GM21717 (cell line): ENCODE measurements at regions not wholly inside any gene's neighbourhood (a gene's known extent, or its start where the extent isn't known, plus 50 kb on each side); places are given as distances from the start of the nearest gene placed in this dataset.
"Not testable (repeated sequence)": the region's sequence is repeated elsewhere in the genome, so short reads cannot be mapped to it uniquely, and the experiment has no call there.

Source experiments
- ATAC-seq: cut with Tn5 transposase; IDR thresholded peaks from one replicate; pipeline ENCODE4 v1.9.1; 2021; ENCODE audit warnings: mild to moderate bottlenecking, moderate library complexity; ENCODE audit not compliant: unreplicated experiment

DNA sequence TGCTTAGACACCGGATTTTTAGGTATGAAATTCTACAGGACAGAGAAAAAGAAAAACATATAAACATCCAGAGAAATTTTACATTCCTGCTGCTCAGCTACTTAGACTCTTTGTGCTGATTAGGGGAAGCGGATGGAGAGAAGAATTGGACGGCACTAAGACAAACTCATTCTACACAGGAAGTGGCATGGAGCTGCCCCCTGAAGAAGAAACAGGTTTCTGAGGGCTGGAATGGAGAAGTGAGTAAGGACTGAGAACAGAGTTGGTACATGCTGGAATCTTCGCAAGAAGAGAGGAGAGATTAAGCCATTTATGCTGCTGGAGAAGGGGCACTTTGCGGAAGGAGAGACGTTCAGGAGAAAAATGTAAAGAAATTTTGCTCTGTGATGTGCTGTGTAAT, 253.0 kb upstream of the ERBB4 start:
- ATAC-seq, result no peak

DNA sequence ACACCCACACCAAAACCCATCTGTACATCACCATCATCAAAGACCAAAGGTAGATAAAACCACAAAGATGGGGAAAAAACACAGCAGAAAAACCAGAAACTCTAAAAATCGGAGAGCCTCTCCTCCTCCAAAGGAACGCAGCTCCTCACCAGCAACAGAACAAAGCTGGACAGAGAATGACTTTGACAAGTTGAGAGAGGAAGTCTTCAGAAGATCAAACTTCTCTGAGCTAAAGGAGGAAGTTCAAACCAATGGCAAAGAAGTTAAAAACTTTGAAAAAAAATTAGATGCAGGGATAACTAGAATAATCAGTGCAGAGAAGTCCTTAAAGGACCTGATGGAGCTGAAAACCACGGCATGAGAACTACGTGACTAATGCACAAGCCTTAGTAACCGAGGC, 247.5 kb upstream of the ERBB4 start:
- ATAC-seq, result not testable (repeated sequence)

DNA sequence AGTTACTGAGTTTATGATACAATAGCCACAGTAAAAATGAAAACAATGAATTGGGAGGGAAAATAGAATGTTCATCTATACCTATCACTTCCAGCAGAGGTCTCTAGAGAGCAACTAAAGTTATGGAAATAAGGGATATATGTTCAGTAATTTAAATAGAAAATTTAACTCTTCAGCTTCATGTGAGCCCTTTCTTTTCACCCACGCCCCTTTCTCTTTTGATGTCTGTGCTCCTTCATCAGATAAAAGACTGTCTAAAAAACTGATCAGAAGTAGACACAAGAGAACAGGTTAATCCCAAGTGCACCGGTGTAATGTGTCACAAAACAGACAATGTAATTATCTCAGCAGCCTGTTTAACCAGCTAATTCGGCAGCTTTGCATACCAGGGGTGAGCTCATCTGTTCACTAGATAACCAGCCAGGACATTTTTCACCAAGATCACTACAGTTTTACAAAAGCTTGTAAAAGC, 238.5 kb upstream of the ERBB4 start:
- peak; percentile 82 for ATAC-seq

DNA sequence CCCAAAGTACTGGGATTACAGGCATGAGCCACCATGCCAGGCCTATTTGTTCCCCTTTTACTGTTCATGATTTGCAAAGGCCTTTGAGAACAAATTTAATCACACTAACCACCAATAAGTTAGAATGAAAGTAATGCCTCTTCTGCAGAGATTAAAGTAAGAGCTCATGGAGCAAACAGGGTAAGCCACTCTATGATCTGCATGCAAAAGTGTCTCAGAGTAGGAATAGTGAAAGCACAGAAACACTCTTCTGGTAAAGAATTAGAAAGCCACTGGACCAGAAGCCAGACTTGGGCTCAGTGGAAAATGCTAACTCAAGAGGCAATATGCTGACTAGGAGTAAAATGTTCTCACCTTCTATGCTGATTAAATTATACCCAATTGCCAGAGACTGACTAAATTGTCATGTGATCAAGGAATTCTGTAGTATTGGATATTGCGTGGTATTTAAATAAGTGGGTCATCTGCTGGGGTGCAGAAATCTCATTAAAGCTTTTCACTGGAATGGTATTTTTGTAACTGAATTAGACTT, 235.3 kb upstream of the ERBB4 start:
- ATAC-seq, result no peak

- no peak for ATAC-seq
Observed at GRCh38 chr2:212770240-212770639, 231.6 kb upstream of the ERBB4 start.

GRCh38 chr2:212766921-212767320, 228.3 kb upstream of the ERBB4 start:
- ATAC-seq, result no peak

DNA sequence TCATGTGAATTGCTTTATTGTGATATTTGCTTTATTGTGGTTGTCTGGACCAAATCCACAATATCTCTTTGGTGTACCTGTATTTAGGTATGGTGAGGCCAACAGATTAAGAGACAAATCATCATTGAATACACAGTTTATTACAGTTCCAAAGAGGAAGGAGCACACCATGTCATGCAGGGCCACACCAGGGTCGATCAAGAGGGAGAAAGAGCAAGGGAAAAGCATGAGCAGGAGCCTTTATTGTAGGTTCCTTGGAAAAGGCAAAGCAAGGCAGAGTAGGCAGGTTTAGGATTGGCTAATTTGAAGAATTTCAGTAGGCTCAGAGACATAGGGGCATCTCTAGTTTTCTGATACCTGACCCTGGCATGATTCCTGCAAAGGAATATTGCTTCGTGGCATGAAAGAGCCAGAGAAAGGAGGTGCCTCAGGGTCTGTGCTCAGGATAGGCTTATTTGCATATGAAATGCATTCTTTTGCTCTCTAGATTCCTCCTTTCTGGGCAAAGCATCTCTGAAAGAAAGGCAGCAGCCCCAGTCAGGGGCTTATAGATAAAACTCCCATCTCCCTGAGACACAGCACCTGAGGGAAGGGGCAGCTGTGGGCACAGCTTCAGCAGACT, 214.2 kb upstream of the ERBB4 start:
- no peak for ATAC-seq

DNA sequence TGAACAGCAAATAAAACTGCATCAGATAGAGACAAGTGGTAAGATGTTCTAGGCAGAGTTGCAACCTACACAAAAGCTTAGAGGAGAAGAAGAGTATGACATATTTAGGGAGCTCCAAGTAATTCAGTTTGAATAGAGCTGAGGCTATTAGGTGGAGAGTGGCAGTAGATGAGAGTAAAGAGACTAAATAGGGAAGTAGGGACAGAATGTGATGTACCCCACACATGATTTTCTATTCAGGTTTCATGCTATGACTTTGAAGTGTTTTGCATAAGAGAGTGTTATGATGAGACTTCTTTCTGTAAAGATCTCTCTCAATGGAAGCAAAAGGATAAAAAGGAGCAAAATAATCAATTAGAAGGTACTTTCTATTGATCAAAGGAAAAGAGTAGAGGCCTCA, 206.8 kb upstream of the ERBB4 start:
- peak; percentile 91 for ATAC-seq

- no peak for ATAC-seq
Observed at GRCh38 chr2:212737392-212738172, 199.0 kb upstream of the ERBB4 start.

GRCh38 chr2:212736385-212736726, 197.8 kb upstream of the ERBB4 start:
- no peak for ATAC-seq

- ATAC-seq, result no peak
Observed at GRCh38 chr2:212733273-212733672, 194.7 kb upstream of the ERBB4 start.

DNA sequence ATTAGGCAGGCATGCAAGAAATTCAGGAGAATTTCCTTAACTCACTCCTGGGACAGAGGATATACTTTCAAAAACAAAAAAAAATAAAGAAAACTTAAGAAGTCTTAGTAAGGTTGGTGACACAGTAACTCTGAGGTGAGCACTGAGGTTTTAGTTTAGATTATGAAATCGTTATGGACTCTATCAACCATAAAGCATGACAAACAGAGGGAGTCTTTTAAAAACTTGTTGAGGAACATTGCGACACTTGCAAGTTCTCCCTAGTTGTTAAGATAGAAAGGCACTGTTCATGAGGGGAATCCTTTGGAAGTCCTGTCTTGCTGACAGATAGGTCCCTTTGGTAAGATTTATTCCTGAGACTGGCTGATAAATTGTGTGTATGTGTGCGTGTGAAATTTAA, 194.3 kb upstream of the ERBB4 start:
- no peak for ATAC-seq

DNA sequence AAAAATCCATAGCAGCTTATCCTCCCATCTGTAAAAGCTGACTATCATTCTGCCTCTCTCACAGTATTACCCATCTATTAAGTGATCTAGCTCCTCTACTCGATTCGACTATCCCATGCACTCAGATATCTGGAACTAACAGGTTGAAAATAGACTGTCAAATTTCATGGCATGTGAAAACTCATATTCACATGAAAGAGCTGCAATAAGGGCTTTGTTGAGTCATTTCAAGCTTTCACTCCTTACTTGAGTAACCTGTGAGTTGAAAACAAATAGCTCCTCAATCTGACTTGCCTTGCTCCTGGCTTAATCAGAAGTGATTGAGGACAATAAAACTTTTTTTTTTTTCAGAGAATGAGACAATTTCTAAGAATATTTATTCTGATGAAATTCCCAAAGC, 192.4 kb upstream of the ERBB4 start:
- ATAC-seq, result peak; percentile 94

- no peak for ATAC-seq
Observed at GRCh38 chr2:212728717-212729116, 190.1 kb upstream of the ERBB4 start.

DNA sequence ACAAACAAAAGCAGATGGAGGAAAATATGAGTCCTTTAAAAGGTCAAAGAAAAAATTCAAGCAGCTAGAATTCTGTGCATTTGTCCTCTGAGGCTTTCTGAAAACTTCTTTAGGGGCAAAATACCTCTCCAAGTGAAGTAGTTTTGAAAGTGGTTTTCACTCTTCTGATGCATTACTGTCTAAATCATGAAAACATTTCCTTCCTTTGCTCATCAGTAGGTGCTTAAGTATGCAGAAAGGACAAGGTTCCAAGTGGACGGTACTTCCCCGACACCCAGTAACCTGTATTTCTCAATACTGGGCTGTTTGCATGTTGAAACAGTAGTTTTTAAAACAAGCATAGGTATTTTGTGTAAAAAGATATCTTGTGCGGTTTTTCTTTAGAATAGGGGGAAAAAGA, 189.1 kb upstream of the ERBB4 start:
- ATAC-seq, result peak; percentile 36

GRCh38 chr2:212726403-212726802, 187.8 kb upstream of the ERBB4 start:
- ATAC-seq, result no peak

DNA sequence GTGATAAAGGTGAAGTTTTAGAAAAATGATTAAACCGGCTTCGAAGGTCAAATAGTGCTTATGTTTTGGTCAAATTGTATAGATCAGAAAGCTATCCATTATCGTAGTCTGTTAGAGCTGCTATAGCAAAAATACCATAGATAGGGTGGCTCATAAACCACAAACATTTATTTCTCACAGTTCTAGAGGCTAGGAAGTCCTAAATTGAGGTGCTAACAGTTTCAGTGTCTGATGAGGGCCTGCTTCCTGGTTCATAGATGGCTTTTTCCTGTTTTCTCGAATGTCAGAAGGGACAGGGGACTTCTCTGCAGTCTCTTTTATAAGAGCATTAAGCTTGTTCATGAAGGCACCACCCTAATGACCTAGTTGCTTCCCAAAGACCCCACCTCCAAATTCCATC, 186.6 kb upstream of the ERBB4 start:
- no peak for ATAC-seq

DNA sequence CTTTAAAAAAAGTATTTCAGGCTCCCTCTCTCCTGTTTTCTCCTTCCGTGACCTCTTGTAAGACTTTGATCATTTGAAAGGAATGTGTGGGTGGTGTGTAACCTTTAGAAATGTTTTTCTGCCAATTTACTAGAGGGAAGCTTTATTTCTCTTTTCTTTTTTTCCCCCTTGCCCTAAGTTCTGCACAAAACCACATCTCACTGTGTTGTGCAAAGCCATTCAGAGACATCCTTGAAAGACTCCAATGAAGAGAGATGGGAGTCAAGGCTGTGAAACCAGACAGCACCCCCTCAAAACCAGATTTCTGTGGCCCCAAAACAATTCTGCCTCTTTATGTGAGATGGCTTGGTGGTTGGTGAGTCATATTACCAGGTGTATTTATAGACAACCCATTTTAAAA, 184.6 kb upstream of the ERBB4 start:
- ATAC-seq, result no peak

- no peak for ATAC-seq
Observed at GRCh38 chr2:212722046-212722445, 183.4 kb upstream of the ERBB4 start.

DNA sequence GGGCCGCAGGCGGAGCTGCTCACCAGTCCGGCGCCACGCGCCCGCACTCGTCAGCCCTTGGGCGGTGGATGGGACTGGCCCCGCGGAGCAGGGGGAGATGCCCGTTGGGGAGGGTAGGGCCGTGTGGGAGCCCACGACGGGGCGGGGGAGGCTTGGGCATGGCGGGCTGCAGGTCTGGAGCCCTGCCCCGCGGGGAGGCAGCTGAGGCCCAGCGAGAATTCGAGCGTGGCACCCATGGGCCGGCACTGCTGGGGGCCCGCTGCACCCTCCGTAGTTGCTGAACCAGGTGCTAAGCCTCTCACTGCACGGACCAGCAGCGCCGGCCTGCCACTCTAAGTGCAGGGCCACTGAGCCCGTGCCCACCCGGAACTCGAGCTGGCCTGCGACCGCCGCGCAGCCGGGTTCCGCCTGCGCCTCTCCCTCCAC, 182.4 kb upstream of the ERBB4 start:
- no peak for ATAC-seq

- not testable (repeated sequence) for ATAC-seq
Observed at GRCh38 chr2:212715411-212715810, 176.8 kb upstream of the ERBB4 start.

DNA sequence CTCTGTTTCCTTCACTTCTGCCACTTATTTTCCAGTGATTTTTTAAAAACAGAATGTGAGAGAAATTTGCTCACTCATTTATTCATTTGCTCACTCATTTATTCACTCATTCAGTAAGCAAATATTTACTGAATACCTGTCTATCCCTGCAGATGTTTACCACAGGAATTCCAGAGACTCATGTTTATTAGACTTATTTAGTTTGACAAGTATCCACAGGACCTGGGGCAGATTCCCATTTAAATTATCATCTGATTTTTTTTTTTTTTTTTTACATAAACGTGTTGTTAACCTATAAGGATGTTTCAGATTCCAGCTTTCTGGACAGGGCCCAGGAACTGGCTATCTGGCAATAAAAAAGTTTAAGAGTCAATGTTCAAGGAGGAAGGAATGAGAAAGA, 175.1 kb upstream of the ERBB4 start:
- ATAC-seq, result no peak
